ENCODE measurements at regions not wholly inside any gene's neighbourhood (a gene's known extent, or its start where the extent isn't known, plus 50 kb on each side); places are given as distances from the start of the nearest gene placed in this dataset.

GRCh38 chr13:99721606-99722337 is 220.5 kb downstream of the TM9SF2 start:
- Histone ChIP-seq H3K27ac (ENCODE audit: extremely low read length, insufficient read depth, low read length) (no peak overlapping the region), H3K36me3 (replicated peaks in 1 of 2; ENCODE audit: control insufficient read depth in 1 of 2, insufficient read depth in 2 of 2, low read length in 2 of 2) (no peaks in the 10 kb centered on the region), H4K20me1 (ENCODE audit: insufficient read depth, low read length) (no peaks in the 10 kb centered on the region), H2AFZ (ENCODE audit: low read length) (no peak overlapping the region), H3K4me2 (ENCODE audit: low read depth, low read length) (no peak overlapping the region), H3K27me3 (ENCODE audit: control insufficient read depth in 1 of 2, insufficient read depth in 2 of 2, low read length in 2 of 2) (no peaks in the 10 kb centered on the region), H3K4me1 (ENCODE audit: insufficient read depth, low read length) (no peaks in the 10 kb centered on the region), H3K79me2 (ENCODE audit: insufficient read depth, low read length) (no peaks in the 10 kb centered on the region), H3K9me3 (ENCODE audit: low read length) (no peaks in the 10 kb centered on the region), H3K9ac (ENCODE audit: insufficient read depth, low read depth, low read length) (no peak overlapping the region), H3K4me3 (replicated peaks in 1 of 3; ENCODE audit: insufficient read depth in 1 of 3, low read depth in 2 of 3, low read length in 3 of 3) (no peak overlapping the region)
- ChIA-PET POLR2A (no interaction called here), CTCF (ENCODE audit: low intra/inter-chr PET ratio, low total read pairs) (no interaction called here)
- intact Hi-C loops (cut with micrococcal nuclease; ENCODE audit: unreplicated experiment) = no loop called here
- FAIRE-seq = no peak
- ATAC-seq = no peak
- TF ChIP-seq HDAC6 (IDR thresholded peaks at IDR 0.05; ENCODE audit: low read depth, low read length) = no peak
- no peak for TF ChIP-seq MBNL3 (CRISPR knock-in tag; conservative IDR thresholded peaks at IDR 0.05)
- no peak for TF ChIP-seq ARNT (IDR thresholded peaks at IDR 0.05)
- TF ChIP-seq SCMH1 (CRISPR knock-in tag; IDR thresholded peaks at IDR 0.05; ENCODE audit: borderline replicate concordance) = no peak
- TF ChIP-seq ARNT2 (CRISPR knock-in tag; IDR thresholded peaks at IDR 0.05; ENCODE audit: low read depth) = no peak
- no peak for TF ChIP-seq EP300 (IDR thresholded peaks at IDR 0.05; ENCODE audit: low read depth in 2 of 2, low read length in 2 of 2)
- no peak for TF ChIP-seq EP300 (CRISPR knock-in tag; IDR thresholded peaks at IDR 0.05; ENCODE audit: borderline replicate concordance)
- TF ChIP-seq ZNF513 (CRISPR knock-in tag; conservative IDR thresholded peaks at IDR 0.05) = no peak
- no peak for TF ChIP-seq ZNF10 (CRISPR knock-in tag; IDR thresholded peaks at IDR 0.05; ENCODE audit: borderline replicate concordance, low read depth)
- no peak for TF ChIP-seq ZBTB46 (CRISPR knock-in tag; IDR thresholded peaks at IDR 0.05; ENCODE audit: borderline replicate concordance)
- no peak for TF ChIP-seq ELF4 (CRISPR knock-in tag; IDR thresholded peaks at IDR 0.05; ENCODE audit: borderline replicate concordance)
- TF ChIP-seq NFYB (CRISPR knock-in tag; IDR thresholded peaks at IDR 0.05) = no peak
- 91% methylated on average over 4 of the region's 4 CpGs for WGBS (ENCODE audit: low lambda C conversion rate)
- no TSS peak for BruUV-seq (replicated peaks)
- DNase-seq (ENCODE audit: low spot score) = no peak
- in situ Hi-C loops (cut with HindIII; ENCODE audit: extremely low pct_ligation_motif_present, low pct_unique_long_range_greater_than_20kb) = no loop called here
